Stimulated activated CD8-positive, alpha-beta memory T cell treated with anti-CD3 and anti-CD28 coated beads, Interleukin-2, amount 100 ng/mL, for 48 hours (primary cell): ENCODE measurements at regions not wholly inside any gene's neighbourhood (a gene's known extent, or its start where the extent isn't known, plus 50 kb on each side); places are given as distances from the start of the nearest gene placed in this dataset.

ENCODE experiments used
- DNase-seq, 2 donors: peaks; one replicate each; pipeline ENCODE4 v3.0.0-alpha.2; 2020; ENCODE audit warnings: low read depth in 2 of 2

GRCh38 chr5:142475102-142475513, 150.3 kb upstream of the SPRY4 start:
- no peak for DNase-seq

DNA sequence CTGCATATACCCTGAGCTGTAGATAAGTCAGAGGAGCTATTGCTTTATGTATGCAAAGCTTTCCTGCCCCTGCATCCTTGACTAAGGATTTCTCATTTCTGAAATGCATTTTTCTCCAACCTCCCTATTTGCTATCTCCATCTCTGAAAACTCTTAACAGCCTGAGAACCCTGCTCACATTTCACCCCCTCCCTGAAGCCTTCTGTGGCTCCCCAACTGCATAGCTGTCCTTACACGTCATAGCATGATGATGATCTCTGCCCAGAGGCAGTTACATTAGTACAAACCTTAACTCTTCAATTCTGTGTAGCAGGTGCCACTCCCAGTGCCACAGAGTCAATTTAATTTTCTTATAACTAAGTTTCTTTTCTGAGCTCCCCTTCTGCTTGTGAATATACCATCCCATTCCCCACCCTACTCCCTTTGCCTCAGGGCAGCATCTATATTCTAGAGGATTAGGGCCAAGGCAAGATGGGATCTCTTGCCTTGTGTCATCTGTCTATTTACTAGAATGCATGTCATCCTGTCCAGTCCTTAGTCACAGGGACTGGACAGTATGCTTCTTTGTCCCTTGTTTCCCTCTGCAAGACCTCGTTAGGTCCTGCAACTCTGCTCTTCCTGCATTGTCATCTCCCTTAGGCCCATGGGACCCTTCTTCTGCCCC, 149.7 kb upstream of the SPRY4 start:
- no peak for DNase-seq

GRCh38 chr5:142473038-142473437, 148.2 kb upstream of the SPRY4 start:
- DNase-seq, result no peak

- DNase-seq, result peak in 1 of 2 donors; percentile 23
These were observed 147.6 kb upstream of the SPRY4 start for GRCh38 chr5:142472306-142472951.

- no peak for DNase-seq
These were observed 141.6 kb upstream of the SPRY4 start for GRCh38 chr5:142466195-142466971.

DNA sequence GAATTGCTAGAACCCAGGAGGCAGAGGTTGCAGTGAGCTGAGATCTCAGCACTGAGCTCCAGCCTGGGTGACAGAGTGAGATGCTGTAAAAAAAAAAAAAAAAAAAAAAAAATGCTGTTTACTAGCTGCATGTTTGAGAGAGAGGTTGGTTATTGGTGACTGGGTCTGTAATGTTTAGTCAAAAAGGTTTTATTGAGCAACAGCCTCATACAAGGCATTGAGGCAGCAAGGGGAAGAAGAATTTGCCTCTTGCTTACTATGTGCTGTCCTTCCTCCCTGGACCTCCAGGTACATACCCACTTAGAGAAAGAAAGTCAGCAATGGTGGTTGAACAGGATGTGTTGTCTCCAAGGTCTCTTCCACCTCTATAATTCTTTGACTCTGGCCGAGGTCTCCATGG, 140.7 kb upstream of the SPRY4 start:
- no peak for DNase-seq

DNA sequence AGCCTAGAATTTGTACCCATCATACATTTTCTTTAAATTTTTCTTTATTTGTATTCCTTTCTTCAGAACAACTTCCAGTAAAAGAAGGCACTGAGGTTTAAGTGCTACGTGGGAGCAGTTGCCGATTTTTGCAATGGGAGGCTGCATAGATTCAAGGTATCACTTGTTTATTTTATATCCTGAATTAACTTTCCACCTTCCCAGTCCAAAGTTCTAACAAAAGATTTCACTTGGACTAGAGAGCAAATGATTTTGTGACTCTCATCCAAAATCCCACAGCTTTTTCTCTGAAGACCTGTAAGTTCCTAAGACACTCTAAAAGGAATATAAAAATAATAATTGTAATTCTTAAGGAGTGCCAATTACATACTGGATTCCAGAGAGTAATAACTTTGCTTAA, 139.1 kb upstream of the SPRY4 start:
- no peak for DNase-seq

DNA sequence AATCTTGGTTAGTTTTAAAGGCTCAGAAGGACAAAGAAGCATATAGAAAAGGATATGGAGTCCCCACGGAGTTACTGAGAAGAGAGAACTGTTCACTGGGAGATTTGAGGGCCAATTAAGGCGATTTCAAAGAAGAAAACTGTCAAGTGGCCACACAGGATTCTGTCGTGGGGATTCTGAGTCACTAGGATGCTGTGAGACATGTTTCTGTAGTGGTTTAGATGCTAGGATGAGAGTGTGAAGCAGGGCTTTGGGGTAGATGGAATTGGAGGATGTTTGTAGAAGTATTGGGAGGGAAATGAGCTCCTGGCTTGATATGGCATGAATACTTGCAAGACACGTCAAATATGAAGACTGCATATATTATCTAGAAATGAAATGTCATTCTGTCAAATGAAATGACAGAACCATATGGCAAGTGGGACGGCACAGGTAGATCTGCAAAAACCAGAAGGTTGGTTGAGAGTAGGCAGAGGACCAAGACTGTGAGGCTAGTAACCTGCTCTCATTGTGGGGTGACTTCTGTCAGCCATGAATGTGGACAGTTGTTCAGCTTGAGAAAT, 136.3 kb upstream of the SPRY4 start:
- no peak for DNase-seq

DNA sequence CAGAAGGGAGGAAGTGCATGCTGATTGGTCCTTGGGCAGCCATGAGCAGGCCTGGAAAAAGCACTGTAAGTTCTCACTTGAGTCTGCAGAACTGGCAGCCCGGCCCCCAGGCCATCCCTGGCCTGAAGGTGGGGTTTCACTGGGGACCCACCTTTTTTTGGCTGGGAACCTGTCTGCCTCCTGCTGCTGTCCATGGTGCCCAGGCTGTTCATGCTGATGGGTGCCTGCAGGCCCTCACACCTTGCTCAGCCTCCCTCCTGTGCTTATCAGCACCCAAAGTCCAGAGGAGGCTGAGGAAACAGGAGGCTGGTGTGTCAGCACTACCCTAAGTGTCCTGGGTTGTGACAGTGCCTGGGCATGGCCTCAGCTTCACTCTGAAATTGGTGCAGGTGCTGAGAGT, 134.4 kb upstream of the SPRY4 start:
- DNase-seq, result no peak

- no peak for DNase-seq
These were observed 131.0 kb upstream of the SPRY4 start for GRCh38 chr5:142455856-142456255.

DNA sequence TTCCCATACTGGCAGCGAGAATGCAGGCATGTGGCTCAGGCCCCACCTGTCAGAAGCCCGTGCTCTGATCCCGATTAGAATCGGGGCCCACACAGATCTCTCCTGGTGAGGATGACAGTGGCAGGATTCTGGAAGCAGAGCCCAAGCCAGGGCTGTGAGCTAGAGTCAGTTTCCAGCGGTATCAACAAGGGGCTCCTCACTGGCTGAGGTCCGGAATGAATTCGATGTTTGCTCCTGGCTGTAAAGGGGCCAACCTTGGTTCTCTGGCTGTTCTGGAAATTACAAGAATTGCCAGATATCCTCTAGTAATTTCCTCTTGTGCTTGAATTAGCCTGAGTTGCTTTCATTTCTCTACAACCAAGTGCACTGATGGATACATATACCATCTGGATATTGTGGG, 129.1 kb upstream of the SPRY4 start:
- no peak for DNase-seq

DNA sequence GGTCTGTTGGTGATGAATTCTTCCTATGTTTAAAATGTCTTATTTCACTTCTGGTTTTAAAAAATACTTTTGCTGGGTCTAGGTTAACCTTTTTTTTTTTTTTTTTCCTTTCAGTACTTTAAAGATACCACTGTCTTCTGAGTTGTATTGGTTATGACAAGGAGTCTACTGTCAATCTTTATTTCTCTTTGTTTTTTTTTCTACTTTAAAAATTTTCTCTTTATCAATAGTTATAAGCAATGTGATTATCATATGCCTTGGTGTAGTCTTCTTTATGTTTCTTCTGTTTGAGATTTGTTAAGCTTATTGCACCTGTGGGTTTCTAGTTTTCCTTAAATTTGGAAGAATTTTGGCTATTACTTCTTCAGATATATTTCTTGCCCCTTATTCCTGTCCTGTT, 125.6 kb upstream of the SPRY4 start:
- DNase-seq, result no peak

DNA sequence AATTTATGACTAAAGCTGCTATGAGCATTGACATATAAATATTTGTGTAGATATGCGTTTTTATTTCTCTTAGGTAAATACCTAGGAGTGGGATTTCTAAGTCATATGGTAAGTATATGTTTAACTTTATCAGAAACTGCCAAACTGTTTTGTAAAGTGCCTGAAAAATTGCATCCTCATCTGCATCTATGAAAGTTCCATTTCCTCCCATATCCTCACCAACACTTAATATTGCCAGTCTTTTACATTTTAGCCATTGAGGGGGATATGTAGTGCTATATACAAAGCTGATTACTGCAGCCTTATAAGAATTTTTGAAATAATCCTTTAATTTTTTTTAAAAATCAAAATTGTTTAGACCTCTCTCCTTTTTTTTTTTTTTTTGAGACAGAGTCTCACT, 123.1 kb upstream of the SPRY4 start:
- DNase-seq, result no peak

- DNase-seq, result no peak
These were observed 122.1 kb upstream of the SPRY4 start for GRCh38 chr5:142446960-142447279.

- no peak for DNase-seq
These were observed 121.5 kb upstream of the SPRY4 start for GRCh38 chr5:142446131-142446959.

DNA sequence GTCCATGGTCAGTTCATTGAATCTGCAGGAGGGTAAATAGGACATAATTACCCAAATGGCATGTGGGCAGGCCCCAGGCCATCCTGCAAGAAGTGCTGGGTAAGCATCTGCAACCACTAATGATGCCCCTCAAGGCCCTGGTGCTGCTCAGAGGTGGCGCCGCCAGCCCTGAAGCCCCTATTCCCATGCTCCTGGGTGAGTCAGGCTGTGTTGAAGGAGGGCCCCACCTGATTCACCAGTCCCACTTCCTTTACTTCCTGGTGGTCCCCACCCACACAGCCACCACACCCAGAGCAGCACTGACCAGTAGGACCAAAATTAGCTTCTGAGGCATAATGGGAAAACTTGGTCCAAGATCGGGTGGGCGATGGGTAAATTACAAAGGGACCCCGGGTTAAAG, 120.4 kb upstream of the SPRY4 start:
- no peak for DNase-seq

DNA sequence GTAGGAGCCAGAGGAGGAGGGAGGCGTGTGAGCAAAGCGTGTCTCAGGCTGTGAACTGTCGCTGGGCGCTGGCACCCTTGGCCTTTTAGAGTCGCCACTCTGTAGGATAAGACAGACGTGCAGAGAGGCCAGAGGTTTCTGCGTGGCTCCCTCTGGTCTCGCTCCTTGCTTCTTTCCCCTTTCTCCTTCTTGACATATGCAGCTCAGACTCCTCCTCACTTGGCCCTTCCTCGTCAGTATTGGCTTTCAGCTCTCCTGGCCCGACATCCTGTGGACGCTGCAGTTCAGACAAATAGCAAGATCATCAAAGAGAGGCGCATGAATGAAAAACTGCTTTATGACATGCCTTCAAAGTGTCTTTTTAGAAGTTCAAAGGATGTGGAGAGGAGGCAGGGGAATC, 116.8 kb upstream of the SPRY4 start:
- no peak for DNase-seq

- no peak for DNase-seq
These were observed 114.5 kb upstream of the SPRY4 start for GRCh38 chr5:142439207-142439860.

DNA sequence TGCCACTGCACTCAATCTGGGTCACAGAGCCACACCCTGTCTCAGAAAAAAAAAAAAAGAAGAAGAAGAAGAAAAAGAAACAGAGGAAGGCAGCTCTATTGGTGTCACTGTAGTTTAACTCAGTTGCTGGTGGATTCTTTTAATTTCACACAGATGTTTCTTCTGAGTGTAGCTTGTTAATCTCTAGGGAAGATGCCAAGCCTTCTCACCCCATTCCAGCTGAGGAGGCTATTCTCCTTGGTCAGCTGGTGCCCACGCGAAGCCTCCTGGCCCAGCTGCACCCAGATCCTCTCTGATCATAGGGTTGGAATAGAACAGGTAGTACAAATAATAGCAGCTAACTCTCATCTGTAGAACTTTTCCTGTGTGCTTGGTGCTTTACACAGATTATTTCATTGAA, 113.8 kb upstream of the SPRY4 start:
- no peak for DNase-seq

DNA sequence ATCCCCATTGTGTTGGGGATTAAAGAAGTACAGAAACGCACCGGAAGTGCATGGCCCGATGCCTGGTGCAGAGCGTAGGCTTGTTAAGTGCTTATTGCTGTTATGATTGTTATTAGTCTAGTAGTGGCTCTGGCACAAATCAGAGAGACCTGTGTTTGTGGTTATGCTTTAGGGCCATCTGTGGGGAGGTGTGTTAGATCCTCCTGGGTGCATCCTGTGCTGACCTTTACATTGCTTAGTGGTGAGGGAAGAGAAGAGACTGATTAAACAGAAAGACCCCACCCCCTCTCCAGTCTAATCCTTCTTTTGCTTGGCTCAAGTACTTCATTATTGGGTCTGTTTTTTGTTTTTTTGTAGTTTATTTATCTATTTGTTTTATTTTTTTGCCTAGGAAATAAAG, 112.7 kb upstream of the SPRY4 start:
- DNase-seq, result no peak

GRCh38 chr5:142435410-142436115, 110.7 kb upstream of the SPRY4 start:
- no peak for DNase-seq
